ENCODE measurements at regions not wholly inside any gene's neighbourhood (a gene's known extent, or its start where the extent isn't known, plus 50 kb on each side); places are given as distances from the start of the nearest gene placed in this dataset.

DNA sequence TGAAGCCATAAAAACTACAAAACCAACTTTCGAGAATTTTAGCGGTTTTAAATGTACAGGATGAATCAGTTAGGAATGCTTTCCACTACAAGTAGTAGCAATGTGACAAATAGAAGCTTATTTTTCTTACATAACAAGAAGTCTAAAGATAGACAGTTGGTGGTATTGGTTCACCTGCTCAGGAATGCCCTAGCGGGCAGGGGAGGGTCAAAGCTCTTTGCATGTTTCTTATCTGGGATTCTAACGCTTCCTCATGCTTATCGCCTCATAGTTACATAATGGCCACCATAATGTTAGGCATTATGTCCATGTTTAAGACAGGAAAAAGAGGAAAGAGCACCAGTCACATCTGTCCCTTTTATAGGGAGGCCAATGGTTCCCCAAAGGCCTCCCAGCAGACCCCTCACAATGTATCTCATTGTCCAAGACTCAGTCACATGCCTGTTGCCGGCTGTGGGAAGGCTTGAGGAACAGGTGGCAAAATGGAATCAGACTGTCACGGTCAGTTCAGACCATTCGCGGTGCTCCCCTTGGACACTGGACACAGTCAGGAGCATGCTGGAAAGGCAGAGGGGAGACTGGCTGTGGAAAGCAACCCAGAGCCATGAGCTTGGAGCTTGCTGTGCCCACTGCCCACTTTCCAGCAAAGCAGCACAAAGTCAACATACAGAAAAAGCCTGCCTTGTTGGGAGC, 69.4 kb upstream of the ODC1 start:
- WGBS (ENCODE audit: insufficient coverage) = 95% methylated on average over 6 of the region's 9 CpGs
- Histone ChIP-seq H3K27ac (ENCODE audit: low read length) (no peak overlapping the region), H3K36me3 (ENCODE audit: control insufficient read depth, insufficient read depth, low read length) (no peaks in the 10 kb centered on the region), H3K4me1 (ENCODE audit: control insufficient read depth, insufficient read depth, low read length) (no peaks in the 10 kb centered on the region), H3K4me3 (ENCODE audit: low read length) (no peak overlapping the region), H3K27me3 (ENCODE audit: control insufficient read depth, insufficient read depth, low read length) (no peaks in the 10 kb centered on the region), H3K9me3 (ENCODE audit: control insufficient read depth, insufficient read depth, low read length) (peaks cover 11% of the 10 kb centered on the region)
- no peaks in the 10 kb centered on the region for H3K4me1 Mint-ChIP-seq
- H3K36me3 Mint-ChIP-seq = peaks cover 19% of the 10 kb centered on the region
- intact Hi-C loops (cut with micrococcal nuclease) = no loop called here
- no peak for ATAC-seq
- H3K27me3 Mint-ChIP-seq (ENCODE audit: low read depth in 2 of 2) = no peaks in the 10 kb centered on the region
- no peak for TF ChIP-seq CTCF (IDR thresholded peaks at IDR 0.05)
- H3K4me3 Mint-ChIP-seq = no peak overlapping the region
- H3K27ac Mint-ChIP-seq = no peak overlapping the region
- H3K9me3 Mint-ChIP-seq = peaks cover 2 to 7% of the 10 kb centered on the region in 2 donors
- DNase-seq = no peak

- H3K27ac Mint-ChIP-seq = no peak overlapping the region
- Histone ChIP-seq H3K36me3 (ENCODE audit: control insufficient read depth, insufficient read depth, low read length) (no peaks in the 10 kb centered on the region), H3K27ac (ENCODE audit: low read length) (no peak overlapping the region), H3K27me3 (ENCODE audit: control insufficient read depth, insufficient read depth, low read length) (no peaks in the 10 kb centered on the region), H3K4me1 (ENCODE audit: control insufficient read depth, insufficient read depth, low read length) (no peaks in the 10 kb centered on the region), H3K9me3 (ENCODE audit: control insufficient read depth, insufficient read depth, low read length) (peaks cover 11% of the 10 kb centered on the region), H3K4me3 (ENCODE audit: low read length) (no peak overlapping the region)
- no peak for TF ChIP-seq CTCF (IDR thresholded peaks at IDR 0.05)
- intact Hi-C loops (cut with micrococcal nuclease) = no loop called here
- H3K4me1 Mint-ChIP-seq = no peaks in the 10 kb centered on the region
- peaks cover 2 to 7% of the 10 kb centered on the region in 2 donors for H3K9me3 Mint-ChIP-seq
- peaks cover 19% of the 10 kb centered on the region for H3K36me3 Mint-ChIP-seq
- DNase-seq (no peak), ATAC-seq (no peak)
- H3K4me3 Mint-ChIP-seq = no peak overlapping the region
- no peaks in the 10 kb centered on the region for H3K27me3 Mint-ChIP-seq (ENCODE audit: low read depth in 2 of 2)
- no CpG with 5 or more reads among the region's 1 CpG for WGBS (ENCODE audit: insufficient coverage)
Observed at GRCh38 chr2:10515887-10516286, 67.8 kb upstream of the ODC1 start.

GRCh38 chr2:10514743-10515142, 66.6 kb upstream of the ODC1 start:
- Histone ChIP-seq H3K27ac (ENCODE audit: low read length) (no peak overlapping the region), H3K4me1 (ENCODE audit: control insufficient read depth, insufficient read depth, low read length) (no peaks in the 10 kb centered on the region), H3K9me3 (ENCODE audit: control insufficient read depth, insufficient read depth, low read length) (peaks cover 11% of the 10 kb centered on the region), H3K36me3 (ENCODE audit: control insufficient read depth, insufficient read depth, low read length) (no peaks in the 10 kb centered on the region), H3K4me3 (ENCODE audit: low read length) (no peak overlapping the region), H3K27me3 (ENCODE audit: control insufficient read depth, insufficient read depth, low read length) (no peaks in the 10 kb centered on the region)
- intact Hi-C loops (cut with micrococcal nuclease) = no loop called here
- Mint-ChIP-seq H3K4me1 (no peaks in the 10 kb centered on the region), H3K27me3 (ENCODE audit: low read depth in 2 of 2) (no peaks in the 10 kb centered on the region), H3K4me3 (no peak overlapping the region), H3K36me3 (peaks cover 19% of the 10 kb centered on the region), H3K27ac (no peak overlapping the region), H3K9me3 (peaks cover 2 to 7% of the 10 kb centered on the region in 2 donors)
- no peak for ATAC-seq
- no peak for TF ChIP-seq CTCF (IDR thresholded peaks at IDR 0.05)
- WGBS (ENCODE audit: insufficient coverage) = 94% methylated on average over 9 of the region's 10 CpGs
- no peak for DNase-seq

DNA sequence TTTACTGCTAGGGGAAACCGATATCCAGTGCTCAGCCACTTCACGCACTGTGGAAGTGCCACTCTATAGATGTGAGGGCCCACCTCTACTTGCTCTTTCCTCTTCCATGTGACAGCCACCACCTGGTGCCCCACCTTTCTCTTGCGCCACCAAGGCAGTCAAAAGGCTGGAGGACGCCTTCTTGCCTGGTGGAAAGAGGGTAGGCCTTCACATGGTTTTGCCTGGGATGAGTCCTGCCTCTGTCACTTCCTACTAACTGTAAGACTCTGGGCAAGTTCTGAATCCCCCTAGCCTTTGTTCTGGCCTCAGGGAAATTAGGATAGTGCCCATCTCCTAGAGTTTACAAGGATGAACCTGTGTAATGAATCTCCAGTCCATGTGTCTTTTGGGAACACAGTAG, 66.1 kb upstream of the ODC1 start:
- Histone ChIP-seq H3K27ac (ENCODE audit: low read length) (no peak overlapping the region), H3K36me3 (ENCODE audit: control insufficient read depth, insufficient read depth, low read length) (no peaks in the 10 kb centered on the region), H3K27me3 (ENCODE audit: control insufficient read depth, insufficient read depth, low read length) (no peaks in the 10 kb centered on the region), H3K4me3 (ENCODE audit: low read length) (no peak overlapping the region), H3K9me3 (ENCODE audit: control insufficient read depth, insufficient read depth, low read length) (peaks cover 11% of the 10 kb centered on the region), H3K4me1 (ENCODE audit: control insufficient read depth, insufficient read depth, low read length) (no peaks in the 10 kb centered on the region)
- ATAC-seq (no peak), DNase-seq (no peak)
- WGBS (ENCODE audit: insufficient coverage) = 95% methylated on average over 4 of the region's 4 CpGs
- Mint-ChIP-seq H3K36me3 (peaks cover 19% of the 10 kb centered on the region), H3K9me3 (peaks cover 2 to 7% of the 10 kb centered on the region in 2 donors), H3K27me3 (ENCODE audit: low read depth in 2 of 2) (peaks cover 0 to 2% of the 10 kb centered on the region in 2 donors), H3K4me3 (no peak overlapping the region), H3K4me1 (no peaks in the 10 kb centered on the region), H3K27ac (no peak overlapping the region)
- intact Hi-C loops (cut with micrococcal nuclease) = no loop called here
- TF ChIP-seq CTCF (IDR thresholded peaks at IDR 0.05) = no peak
